ENCODE measurements at regions not wholly inside any gene's neighbourhood (a gene's known extent, or its start where the extent isn't known, plus 50 kb on each side); places are given as distances from the start of the nearest gene placed in this dataset.

DNA sequence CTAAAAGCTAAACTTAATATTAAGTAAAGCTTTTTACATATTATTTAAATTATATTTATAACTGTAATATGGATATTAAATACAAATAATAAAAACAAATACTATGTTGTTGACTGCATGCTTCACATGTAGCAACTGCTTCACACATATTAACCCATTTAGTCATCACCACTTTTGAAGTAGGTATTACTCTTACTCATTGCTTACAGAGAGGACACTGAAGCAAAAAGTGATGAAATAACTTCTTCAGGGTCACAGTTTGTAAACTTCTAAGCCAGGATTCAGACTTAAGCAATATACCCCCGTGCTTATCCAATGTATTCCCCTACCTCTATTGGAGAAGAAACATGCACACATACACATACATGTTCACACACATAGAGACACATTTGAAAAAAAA is 166.6 kb downstream of the DKK2 start:
- no peak overlapping the region for H3K27ac Mint-ChIP-seq
- peaks cover 20% of the 10 kb centered on the region for H3K9me3 Mint-ChIP-seq
- H3K36me3 Mint-ChIP-seq, result no peaks in the 10 kb centered on the region
- no peaks in the 10 kb centered on the region for H3K4me1 Mint-ChIP-seq (ENCODE audit: low read depth in 2 of 2)
- ATAC-seq, result no peak
- DNase-seq (ENCODE audit: low spot score), result no peak
- H3K27me3 Mint-ChIP-seq, result no peaks in the 10 kb centered on the region
- H3K4me3 Mint-ChIP-seq, result no peak overlapping the region

DNA sequence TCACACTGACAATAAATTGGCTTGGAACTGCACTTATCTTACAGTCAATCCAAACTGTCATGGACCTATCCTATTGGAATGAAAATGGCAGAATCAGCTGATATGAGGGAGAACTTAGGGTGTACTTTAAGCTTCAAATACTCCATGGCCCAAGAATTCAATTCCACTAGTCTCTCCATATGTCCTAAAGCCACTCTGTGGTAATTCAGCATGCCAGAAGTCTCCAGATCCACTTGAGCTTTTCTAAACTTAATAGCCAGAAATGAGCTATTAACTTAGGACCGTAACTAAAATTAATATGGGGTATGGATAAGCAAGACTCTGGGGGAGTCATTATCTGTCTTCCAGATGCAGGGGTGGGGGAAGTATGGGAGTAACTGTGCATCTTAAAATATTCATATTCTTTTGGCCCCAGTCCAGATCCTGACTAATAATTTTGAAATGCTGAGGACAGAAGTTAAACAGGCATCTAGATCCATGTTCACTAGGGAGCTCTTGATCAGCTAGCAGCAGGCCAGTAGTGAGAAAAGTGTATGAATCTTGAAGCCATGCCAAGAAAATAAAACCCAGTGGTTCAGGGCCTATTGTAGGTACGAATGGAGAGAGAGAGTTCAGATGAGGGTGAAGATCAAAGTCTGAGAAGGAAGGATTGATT is 167.6 kb downstream of the DKK2 start:
- DNase-seq (ENCODE audit: low spot score), result no peak
- H3K4me3 Mint-ChIP-seq, result no peak overlapping the region
- no peaks in the 10 kb centered on the region for H3K36me3 Mint-ChIP-seq
- H3K4me1 Mint-ChIP-seq (ENCODE audit: low read depth in 2 of 2), result no peaks in the 10 kb centered on the region
- H3K9me3 Mint-ChIP-seq, result peaks cover 17% of the 10 kb centered on the region
- H3K27me3 Mint-ChIP-seq, result no peaks in the 10 kb centered on the region
- ATAC-seq, result no peak
- no peak overlapping the region for H3K27ac Mint-ChIP-seq

DNA sequence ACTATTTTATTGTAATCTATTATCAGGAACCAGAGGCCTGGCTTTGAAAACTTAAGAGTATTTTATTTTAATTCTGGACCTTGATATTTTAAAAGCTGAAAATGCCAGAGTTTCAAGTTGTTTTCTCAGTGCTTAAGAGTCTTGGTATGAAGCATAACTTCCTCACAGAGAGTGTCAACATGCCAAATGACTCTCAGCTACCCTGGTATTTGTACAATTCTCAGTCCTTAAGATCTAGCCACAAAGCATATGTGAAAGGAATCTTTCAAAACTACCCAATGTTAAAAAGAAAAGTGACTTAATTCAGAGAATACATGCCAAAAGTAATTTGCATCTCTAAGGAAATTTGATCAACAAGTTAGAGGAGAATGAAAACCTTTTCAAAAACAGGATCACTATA is 171.9 kb downstream of the DKK2 start:
- Mint-ChIP-seq H3K4me3 (no peak overlapping the region), H3K36me3 (no peaks in the 10 kb centered on the region), H3K4me1 (ENCODE audit: low read depth in 2 of 2) (no peaks in the 10 kb centered on the region), H3K27ac (no peak overlapping the region), H3K9me3 (peaks cover 16% of the 10 kb centered on the region), H3K27me3 (no peaks in the 10 kb centered on the region)
- DNase-seq (ENCODE audit: low spot score), result no peak
- no peak for ATAC-seq

DNA sequence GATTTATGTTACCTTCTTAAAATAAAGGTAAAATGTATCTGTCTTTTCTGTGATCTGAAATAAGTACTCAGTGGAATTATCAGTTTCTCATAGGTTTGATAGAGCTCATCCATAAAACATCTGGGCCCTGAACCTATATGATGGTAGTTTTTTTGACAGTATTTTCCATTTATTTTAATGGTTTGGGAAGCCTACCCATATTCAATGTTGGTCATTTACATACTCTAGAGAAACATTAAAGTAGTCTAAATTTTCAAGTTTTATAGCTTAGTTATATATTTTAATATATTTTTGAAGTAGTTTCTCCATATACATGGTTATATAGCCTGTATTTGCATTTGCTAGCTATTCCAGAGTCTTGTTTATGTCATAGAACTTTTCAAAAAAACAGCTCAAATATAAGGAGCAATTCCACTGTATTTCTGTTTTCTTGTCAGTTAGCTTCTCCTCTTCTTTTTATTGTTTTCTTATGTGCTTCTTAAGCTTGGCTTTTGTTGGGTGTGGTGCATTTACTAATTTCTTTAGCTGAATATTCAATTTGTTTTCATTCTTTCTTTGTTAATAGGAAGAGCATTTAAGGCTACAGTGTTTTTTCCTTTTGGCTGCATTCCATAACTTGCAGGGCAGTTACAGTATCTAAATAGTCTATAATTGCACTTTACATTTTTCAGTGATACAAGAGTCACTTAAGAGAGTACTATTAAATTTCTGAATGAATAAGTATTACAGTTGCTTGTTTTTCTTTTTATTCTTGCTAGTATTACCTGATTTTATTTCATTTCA is 181.4 kb downstream of the DKK2 start:
- no peak for ATAC-seq
- Mint-ChIP-seq H3K27me3 (no peaks in the 10 kb centered on the region), H3K9me3 (peaks cover 9% of the 10 kb centered on the region), H3K36me3 (no peaks in the 10 kb centered on the region), H3K4me1 (ENCODE audit: low read depth in 2 of 2) (no peaks in the 10 kb centered on the region), H3K27ac (no peak overlapping the region), H3K4me3 (no peak overlapping the region)
- DNase-seq (ENCODE audit: low spot score), result no peak

DNA sequence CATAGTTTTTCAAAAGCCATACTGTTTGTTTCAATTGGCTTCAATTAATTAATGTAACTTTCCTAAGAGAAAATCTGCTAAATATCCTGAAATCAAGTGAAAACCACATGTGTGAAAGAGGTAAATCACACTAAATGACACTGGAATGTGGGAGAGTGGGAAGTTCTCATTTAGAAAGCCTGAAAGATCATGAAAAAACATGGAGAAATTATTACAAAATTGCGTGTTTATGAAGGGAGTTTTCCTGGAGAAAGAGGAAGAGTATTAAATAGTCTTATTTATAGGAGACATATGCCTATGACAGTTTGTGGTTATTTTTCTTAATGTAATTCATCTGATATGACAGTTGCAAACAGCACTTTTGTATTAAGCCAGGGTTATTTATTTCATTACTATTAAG is 183.7 kb downstream of the DKK2 start:
- Mint-ChIP-seq H3K9me3 (peaks cover 2% of the 10 kb centered on the region), H3K4me3 (no peak overlapping the region), H3K27ac (no peak overlapping the region), H3K27me3 (no peaks in the 10 kb centered on the region), H3K4me1 (ENCODE audit: low read depth in 2 of 2) (no peaks in the 10 kb centered on the region), H3K36me3 (no peaks in the 10 kb centered on the region)
- ATAC-seq (no peak), DNase-seq (ENCODE audit: low spot score) (no peak)

DNA sequence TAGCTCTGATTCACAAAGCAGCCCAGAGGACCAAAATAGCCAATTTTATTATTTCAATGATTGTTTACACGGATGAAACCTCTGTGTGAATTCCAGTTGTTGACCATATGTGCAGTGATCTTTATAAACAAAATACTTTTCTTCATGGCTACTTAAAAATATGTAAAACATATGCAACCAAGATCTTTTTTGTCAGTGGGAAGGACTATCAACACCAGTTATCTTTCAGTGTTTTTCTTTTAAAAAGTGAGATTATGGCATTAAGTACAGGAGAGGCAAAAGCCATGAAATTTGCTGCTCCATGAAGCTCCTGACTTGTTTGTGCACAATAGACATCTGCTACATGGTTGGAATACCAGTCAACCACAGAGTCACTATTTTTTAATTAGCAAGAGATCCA is 184.4 kb downstream of the DKK2 start:
- H3K4me1 Mint-ChIP-seq (ENCODE audit: low read depth in 2 of 2), result no peaks in the 10 kb centered on the region
- H3K27ac Mint-ChIP-seq, result no peak overlapping the region
- ATAC-seq, result no peak
- no peaks in the 10 kb centered on the region for H3K27me3 Mint-ChIP-seq
- no peak overlapping the region for H3K4me3 Mint-ChIP-seq
- H3K9me3 Mint-ChIP-seq, result peaks cover 2% of the 10 kb centered on the region
- DNase-seq (ENCODE audit: low spot score), result no peak
- no peaks in the 10 kb centered on the region for H3K36me3 Mint-ChIP-seq

DNA sequence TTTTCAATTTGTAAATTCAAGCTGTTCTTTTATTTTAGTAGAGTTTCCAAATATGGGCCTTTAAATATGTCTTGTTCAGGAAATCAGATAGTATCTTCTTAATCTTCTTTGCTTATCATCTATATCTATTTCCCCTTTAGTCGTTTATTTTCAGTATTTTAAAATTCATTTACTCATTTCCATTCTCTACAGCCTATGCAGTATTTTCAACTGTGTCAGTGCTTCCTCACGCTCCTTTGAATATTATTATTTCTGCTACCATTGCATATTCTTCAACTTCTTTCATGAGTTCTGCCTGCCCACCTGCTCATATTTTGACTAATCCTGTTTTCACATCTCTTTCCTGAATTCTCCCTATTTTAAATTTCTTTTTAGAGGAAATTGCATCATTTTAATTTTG is 185.4 kb downstream of the DKK2 start:
- Mint-ChIP-seq H3K27me3 (no peaks in the 10 kb centered on the region), H3K36me3 (no peaks in the 10 kb centered on the region), H3K27ac (no peak overlapping the region), H3K4me1 (ENCODE audit: low read depth in 2 of 2) (no peaks in the 10 kb centered on the region), H3K9me3 (peaks cover 2% of the 10 kb centered on the region), H3K4me3 (no peak overlapping the region)
- ATAC-seq (no peak), DNase-seq (ENCODE audit: low spot score) (no peak)

DNA sequence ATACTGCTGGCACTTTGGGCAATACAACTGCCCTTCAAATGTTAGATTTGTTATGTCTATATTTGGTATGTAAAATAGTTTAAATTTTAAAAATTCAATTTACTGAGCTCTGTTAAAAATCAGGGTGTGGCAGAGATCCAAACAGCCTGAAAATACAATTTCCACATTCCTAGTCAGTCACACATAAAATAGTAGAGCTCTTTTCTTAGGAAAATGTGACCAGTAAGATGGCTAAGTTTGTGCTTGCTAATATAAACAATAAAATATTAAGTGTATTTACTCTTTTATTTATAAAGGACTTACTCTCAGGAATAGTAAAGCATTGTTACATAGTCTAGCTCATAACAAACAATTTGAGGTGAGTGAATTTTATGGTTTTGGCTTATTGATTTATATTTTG is 200.2 kb downstream of the DKK2 start:
- no peak for ATAC-seq
- peaks cover 10% of the 10 kb centered on the region for H3K9me3 Mint-ChIP-seq
- no peaks in the 10 kb centered on the region for H3K4me1 Mint-ChIP-seq (ENCODE audit: low read depth in 2 of 2)
- no peak overlapping the region for H3K4me3 Mint-ChIP-seq
- no peak for DNase-seq (ENCODE audit: low spot score)
- no peaks in the 10 kb centered on the region for H3K27me3 Mint-ChIP-seq
- H3K36me3 Mint-ChIP-seq, result no peaks in the 10 kb centered on the region
- no peak overlapping the region for H3K27ac Mint-ChIP-seq

DNA sequence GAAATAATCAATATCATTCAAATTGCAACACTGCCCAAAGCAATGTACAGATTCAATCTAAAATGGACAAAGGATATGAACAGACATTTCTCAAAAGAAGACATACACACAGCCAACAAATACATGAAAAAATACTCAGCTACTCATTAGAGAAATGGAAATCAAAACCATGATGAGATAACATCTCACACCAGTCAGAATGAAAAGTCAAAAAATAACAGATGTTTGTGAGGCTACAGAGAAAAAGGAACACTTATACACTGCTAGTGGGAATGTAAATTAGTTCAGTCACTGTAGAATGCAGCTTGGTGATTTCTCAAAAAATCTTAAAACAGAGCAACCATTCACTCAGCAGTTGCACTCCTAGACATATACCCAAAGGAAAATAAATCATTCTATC is 205.2 kb downstream of the DKK2 start:
- Mint-ChIP-seq H3K36me3 (no peaks in the 10 kb centered on the region), H3K4me1 (ENCODE audit: low read depth in 2 of 2) (no peaks in the 10 kb centered on the region), H3K27me3 (no peaks in the 10 kb centered on the region), H3K9me3 (peaks cover 13% of the 10 kb centered on the region), H3K4me3 (no peak overlapping the region), H3K27ac (no peak overlapping the region)
- ATAC-seq, result no peak
- no peak for DNase-seq (ENCODE audit: low spot score)

DNA sequence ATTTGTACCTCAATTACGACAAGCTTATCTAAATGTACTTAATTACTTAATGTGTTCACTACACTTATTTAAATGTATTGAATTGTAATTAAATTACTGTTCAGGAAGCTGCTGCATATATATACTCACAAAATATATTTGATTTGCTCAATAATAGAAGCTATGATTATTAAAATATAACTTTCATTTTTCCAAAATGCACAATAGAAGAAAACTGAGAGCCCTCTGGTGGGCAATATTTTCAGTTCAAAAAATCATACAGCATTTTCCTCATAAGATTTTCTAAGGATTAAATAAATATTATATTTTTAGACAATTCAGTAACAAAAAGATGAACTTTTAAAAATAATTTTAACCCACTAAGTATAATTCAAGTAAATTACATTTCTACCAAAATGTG is 217.3 kb downstream of the DKK2 start:
- H3K27me3 Mint-ChIP-seq, result no peaks in the 10 kb centered on the region
- DNase-seq (ENCODE audit: low spot score) (no peak), ATAC-seq (no peak)
- no peak overlapping the region for H3K4me3 Mint-ChIP-seq
- H3K4me1 Mint-ChIP-seq (ENCODE audit: low read depth in 2 of 2), result no peaks in the 10 kb centered on the region
- no peaks in the 10 kb centered on the region for H3K36me3 Mint-ChIP-seq
- peaks cover 12% of the 10 kb centered on the region for H3K9me3 Mint-ChIP-seq
- H3K27ac Mint-ChIP-seq, result no peak overlapping the region

DNA sequence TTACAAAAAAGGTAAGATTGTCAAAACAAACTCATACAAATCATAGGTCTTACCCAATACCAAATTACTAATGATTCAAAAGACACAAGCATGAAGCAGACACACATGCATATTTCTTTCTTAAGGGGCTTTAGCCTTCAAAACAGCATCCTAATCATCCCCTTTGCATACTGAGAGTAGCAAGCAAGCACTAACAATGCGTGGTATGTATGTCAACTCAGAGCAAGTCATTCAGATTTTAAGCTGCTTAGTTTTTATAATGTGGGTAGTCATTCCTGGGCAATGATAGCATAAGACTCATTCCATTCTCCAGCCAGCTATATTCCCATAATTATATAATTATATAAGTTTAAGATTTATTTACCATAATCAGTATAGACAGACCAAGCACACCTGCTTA is 219.6 kb downstream of the DKK2 start:
- H3K4me3 Mint-ChIP-seq, result no peak overlapping the region
- ATAC-seq (no peak), DNase-seq (ENCODE audit: low spot score) (no peak)
- H3K27me3 Mint-ChIP-seq, result no peaks in the 10 kb centered on the region
- no peak overlapping the region for H3K27ac Mint-ChIP-seq
- H3K36me3 Mint-ChIP-seq, result no peaks in the 10 kb centered on the region
- H3K9me3 Mint-ChIP-seq, result peaks cover 7% of the 10 kb centered on the region
- no peaks in the 10 kb centered on the region for H3K4me1 Mint-ChIP-seq (ENCODE audit: low read depth in 2 of 2)

DNA sequence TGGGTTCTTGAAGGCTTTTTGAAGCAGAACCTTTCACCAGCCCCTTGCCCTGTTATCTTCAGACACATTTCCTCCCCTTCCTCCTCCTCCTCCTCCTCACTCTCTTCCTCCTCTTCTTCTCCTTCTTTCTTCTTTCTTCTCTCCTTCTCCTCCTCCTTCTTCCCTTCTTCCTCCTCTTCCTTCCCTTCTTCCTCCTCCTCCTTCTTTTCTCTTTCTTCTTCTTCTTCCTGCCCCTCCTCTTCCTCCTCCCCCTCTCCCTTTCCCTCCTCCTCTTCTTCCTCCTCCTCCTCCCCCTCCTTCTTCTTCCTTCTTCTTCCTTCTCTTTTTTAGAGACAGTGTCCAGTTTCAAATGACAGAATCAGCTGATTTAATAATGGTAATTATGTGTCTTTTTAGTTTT is 226.0 kb downstream of the DKK2 start:
- no peak for ATAC-seq
- H3K27me3 Mint-ChIP-seq, result no peaks in the 10 kb centered on the region

DNA sequence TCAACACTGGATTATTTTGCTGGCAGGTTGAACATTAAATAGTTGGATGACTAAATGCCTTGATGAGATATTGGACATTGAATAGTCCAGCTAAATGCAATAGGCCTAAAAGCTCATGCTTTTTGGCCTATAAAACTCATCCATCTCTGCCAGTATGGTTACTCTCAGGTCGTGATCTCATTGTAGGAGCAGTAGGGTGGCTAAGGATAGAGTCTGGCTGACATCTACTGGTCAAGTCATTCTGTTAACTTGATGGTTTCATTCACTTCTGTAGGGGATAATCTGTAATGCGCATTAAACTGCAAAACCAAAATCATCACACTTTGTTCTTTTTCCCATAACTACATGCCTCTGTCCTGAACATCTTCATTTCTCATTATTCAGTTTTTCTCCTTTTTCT is 227.0 kb downstream of the DKK2 start:
- Mint-ChIP-seq H3K4me1 (ENCODE audit: low read depth in 2 of 2) (no peaks in the 10 kb centered on the region), H3K9me3 (no peaks in the 10 kb centered on the region), H3K4me3 (no peak overlapping the region), H3K36me3 (no peaks in the 10 kb centered on the region), H3K27ac (no peak overlapping the region), H3K27me3 (no peaks in the 10 kb centered on the region)
- DNase-seq (ENCODE audit: low spot score), result no peak
- peak in 1 of 2 donors; percentile 61 for ATAC-seq

More for the DNA sequence above, 226.0 kb downstream of the DKK2 start:
- Mint-ChIP-seq H3K4me3 (no peak overlapping the region), H3K9me3 (peaks cover 2% of the 10 kb centered on the region), H3K4me1 (ENCODE audit: low read depth in 2 of 2) (no peaks in the 10 kb centered on the region), H3K36me3 (no peaks in the 10 kb centered on the region), H3K27ac (no peak overlapping the region)
- no peak for DNase-seq (ENCODE audit: low spot score)

DNA sequence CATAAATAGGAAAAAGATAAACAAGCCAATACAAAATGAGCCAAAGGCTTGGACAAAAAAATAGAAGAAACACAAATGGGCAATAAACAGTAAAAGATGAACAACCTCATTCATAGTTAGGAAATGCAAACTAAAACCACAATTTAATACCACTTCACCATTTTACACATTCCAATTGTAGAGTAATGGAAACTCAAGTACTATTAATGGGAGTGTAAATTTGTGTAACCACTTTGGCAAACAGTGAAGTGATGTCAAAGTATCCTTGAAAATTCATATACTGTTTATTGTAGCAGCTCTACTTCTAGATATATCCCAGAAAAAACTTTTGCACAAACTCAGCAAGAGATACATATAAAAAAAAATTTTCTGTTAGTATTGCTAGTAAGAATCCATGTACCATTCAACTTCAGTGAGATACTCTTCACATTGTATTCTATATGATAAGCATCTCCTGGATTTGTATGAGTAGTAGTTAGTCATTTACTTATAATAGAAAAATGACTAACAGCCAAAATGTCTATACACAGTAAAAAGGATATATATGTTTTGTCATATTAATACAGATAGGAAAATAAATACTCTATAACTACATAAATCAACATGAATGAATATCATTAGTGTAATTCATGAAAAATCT is 229.8 kb downstream of the DKK2 start:
- no peaks in the 10 kb centered on the region for H3K9me3 Mint-ChIP-seq
- DNase-seq (ENCODE audit: low spot score), result no peak
- no peak overlapping the region for H3K27ac Mint-ChIP-seq
- no peaks in the 10 kb centered on the region for H3K36me3 Mint-ChIP-seq
- no peak overlapping the region for H3K4me3 Mint-ChIP-seq
- no peaks in the 10 kb centered on the region for H3K27me3 Mint-ChIP-seq
- no peak for ATAC-seq
- no peaks in the 10 kb centered on the region for H3K4me1 Mint-ChIP-seq (ENCODE audit: low read depth in 2 of 2)
